PC-3 (cell line): ENCODE measurements at regions not wholly inside any gene's neighbourhood (a gene's known extent, or its start where the extent isn't known, plus 50 kb on each side); places are given as distances from the start of the nearest gene placed in this dataset.

Experiments
- EZH2 ChIP-seq: fragments of 300-600 bp; sonication (generic); IDR thresholded peaks from one replicate; pipeline ENCODE4 v1.6.1; 2017; ENCODE audit warnings: antibody characterized with exemption, mild to moderate bottlenecking, low read length; ENCODE audit not compliant: unreplicated experiment
- EZH2phosphoT487 ChIP-seq: fragments of 300-600 bp; sonication (generic); IDR thresholded peaks from 2 replicates; pipeline ENCODE4 v1.6.1; 2018; ENCODE audit warnings: mild to moderate bottlenecking, antibody characterized with exemption, low read length, borderline replicate concordance
- TF ChIP-seq, protein P1 (sequence below): fragments of 300-600 bp; sonication (generic); conservative IDR thresholded peaks from 2 replicates; pipeline ENCODE4 v1.5.1; 2017; ENCODE audit warnings: antibody characterized with exemption, low read depth, mild to moderate bottlenecking, low read length

DNA sequence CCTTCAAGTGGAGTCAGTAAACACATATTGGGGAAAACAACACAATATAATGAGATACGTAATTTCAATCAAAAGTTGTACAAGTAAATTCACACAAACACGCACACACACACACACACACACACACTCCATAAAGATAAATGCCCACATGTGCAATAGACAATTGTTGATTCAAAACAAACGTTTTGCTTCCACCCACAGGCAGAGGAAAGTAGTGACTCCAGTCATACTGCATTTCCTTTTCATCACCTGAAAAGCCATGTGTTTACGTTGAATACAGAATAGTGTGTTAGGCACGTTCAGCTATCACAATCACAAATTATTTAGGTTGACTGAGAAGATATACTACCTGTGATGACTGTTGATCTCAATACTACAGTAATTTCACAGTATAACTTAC is 443.8 kb upstream of the MANEA start:
- TF ChIP-seq, protein P1, sequence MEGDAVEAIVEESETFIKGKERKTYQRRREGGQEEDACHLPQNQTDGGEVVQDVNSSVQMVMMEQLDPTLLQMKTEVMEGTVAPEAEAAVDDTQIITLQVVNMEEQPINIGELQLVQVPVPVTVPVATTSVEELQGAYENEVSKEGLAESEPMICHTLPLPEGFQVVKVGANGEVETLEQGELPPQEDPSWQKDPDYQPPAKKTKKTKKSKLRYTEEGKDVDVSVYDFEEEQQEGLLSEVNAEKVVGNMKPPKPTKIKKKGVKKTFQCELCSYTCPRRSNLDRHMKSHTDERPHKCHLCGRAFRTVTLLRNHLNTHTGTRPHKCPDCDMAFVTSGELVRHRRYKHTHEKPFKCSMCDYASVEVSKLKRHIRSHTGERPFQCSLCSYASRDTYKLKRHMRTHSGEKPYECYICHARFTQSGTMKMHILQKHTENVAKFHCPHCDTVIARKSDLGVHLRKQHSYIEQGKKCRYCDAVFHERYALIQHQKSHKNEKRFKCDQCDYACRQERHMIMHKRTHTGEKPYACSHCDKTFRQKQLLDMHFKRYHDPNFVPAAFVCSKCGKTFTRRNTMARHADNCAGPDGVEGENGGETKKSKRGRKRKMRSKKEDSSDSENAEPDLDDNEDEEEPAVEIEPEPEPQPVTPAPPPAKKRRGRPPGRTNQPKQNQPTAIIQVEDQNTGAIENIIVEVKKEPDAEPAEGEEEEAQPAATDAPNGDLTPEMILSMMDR: peak; percentile 51
- TF ChIP-seq EZH2: no peak
- no peak for TF ChIP-seq EZH2phosphoT487
